GM12878 (cell line): ENCODE measurements at regions not wholly inside any gene's neighbourhood (a gene's known extent, or its start where the extent isn't known, plus 50 kb on each side); places are given as distances from the start of the nearest gene placed in this dataset.

Experiments used
- ATAC-seq: fragments of 200-7000 bp; cut with Tn5 transposase; 3 replicates; pipeline ENCODE4 v1.9.1; 2020; ENCODE audit warnings: mild to moderate bottlenecking, moderate library complexity
- BruUV-seq: library from RNA; stranded (reverse); fragments of 400-500 nt; replicated peaks from 2 replicates; lab custom pipeline; 2021; lab: Mats Ljungman, UMichigan
- CTCF ChIA-PET: fragments of 300-600 bp; sonication (Branson Sonifier 250); formaldehyde crosslinking; extraction: SDS; loops from one replicate; lab custom pipeline; 2021; ENCODE audit warnings: inconsistent platforms; lab: Yijun Ruan, JAX
- POLR2A ChIA-PET: fragments of 350-600 bp; formaldehyde crosslinking; extraction: SDS; loops from one replicate; lab custom pipeline; 2021; ENCODE audit warnings: inconsistent platforms; lab: Charles Lee
- RAD21 ChIA-PET: fragments of 300-600 bp; sonication (Branson Sonifier 250); formaldehyde crosslinking; loops from one replicate; lab custom pipeline; 2023; ENCODE audit warnings: antibody characterized with exemption; ENCODE audit not compliant: unreplicated experiment; lab: Charles Lee
- SMC1A ChIA-PET: fragments of 300-600 bp; sonication (Branson Sonifier 250); formaldehyde crosslinking; loops from one replicate; lab custom pipeline; 2023; ENCODE audit not compliant: unreplicated experiment, uncharacterized antibody; lab: Charles Lee
- DNase-seq: peaks from one replicate; pipeline ENCODE4 v3.0.0-alpha.2; 2011; ENCODE audit warnings: low read depth, low spot score
- FAIRE-seq: peaks from 3 replicates; lab custom pipeline; 2011; peaks lifted over from hg19 to GRCh38; lab: Jason Lieb, UNC
- H2AFZ ChIP-seq: 2 replicates; pipeline ENCODE4 v1.6.0; 2011; ENCODE audit warnings: low read depth, low read length, control low read depth; ENCODE audit not compliant: control insufficient read depth
- H3K27ac ChIP-seq: 2 replicates; pipeline ENCODE4 v1.5.1; 2011; ENCODE audit warnings: control low read depth; ENCODE audit not compliant: control insufficient read depth, insufficient read depth
- H3K27me3 ChIP-seq, 2 experiments: replicated peaks in 1 of 2; 2 replicates each; pipeline versions ENCODE4 v1.6.0 to v1.6.1; 2011; ENCODE audit warnings: low read length in 1 of 2; ENCODE audit not compliant: control insufficient read depth in 2 of 2, insufficient read depth in 2 of 2
- H3K36me3 ChIP-seq, 2 experiments: 2 replicates each; pipeline ENCODE4 v1.5.1; 2011; ENCODE audit warnings: low read length in 1 of 2; ENCODE audit not compliant: control insufficient read depth in 2 of 2, insufficient read depth in 2 of 2
- H3K4me1 ChIP-seq: 2 replicates; pipeline ENCODE4 v1.6.1; 2011; ENCODE audit warnings: mild to moderate bottlenecking, low read length, moderate library complexity, mixed read lengths; ENCODE audit not compliant: control insufficient read depth, insufficient read depth
- H3K4me2 ChIP-seq: 2 replicates; pipeline ENCODE4 v1.6.0; 2011; ENCODE audit warnings: control low read depth; ENCODE audit not compliant: control insufficient read depth, insufficient read depth
- H3K4me3 ChIP-seq: fragments of 200-600 bp; sonication (generic); 2 replicates; pipeline ENCODE4 v1.5.1; 2016
- H3K79me2 ChIP-seq: 2 replicates; pipeline ENCODE4 v1.6.0; 2011; ENCODE audit warnings: low read length; ENCODE audit not compliant: control insufficient read depth, insufficient read depth
- H3K9ac ChIP-seq: 2 replicates; pipeline ENCODE4 v1.8.0; 2011; ENCODE audit warnings: low read length, control low read depth, mixed read lengths; ENCODE audit not compliant: control insufficient read depth, insufficient read depth
- H3K9me3 ChIP-seq: replicated peaks from 3 replicates; pipeline ENCODE4 v1.5.1; 2011; ENCODE audit warnings: mild to moderate bottlenecking, low read length; ENCODE audit not compliant: control insufficient read depth, insufficient read depth
- H4K20me1 ChIP-seq: 2 replicates; pipeline ENCODE4 v1.6.0; 2011; ENCODE audit not compliant: control insufficient read depth, insufficient read depth
- BRCA1 ChIP-seq: IDR thresholded peaks from 2 replicates; pipeline ENCODE4 v1.6.1; 2011; ENCODE audit warnings: low read depth, low read length, improper control_type of control experiment
- CEBPB ChIP-seq, 2 experiments: fragments of 150-350 bp in 1 of 2; IDR thresholded peaks; 2 replicates each; pipeline ENCODE4 v1.6.1; 2012 to 2014; ENCODE audit warnings: low read depth in 2 of 2, low read length in 2 of 2, borderline replicate concordance in 1 of 2, inconsistent platforms in 1 of 2
- EGR1 ChIP-seq, 2 experiments: IDR thresholded peaks; 1 replicate in 1 of 2; 2 replicates in 1 of 2; pipeline ENCODE4 v1.6.1; 2011 to 2012; ENCODE audit warnings: low read depth in 2 of 2, low read length in 2 of 2, borderline replicate concordance in 1 of 2, mild to moderate bottlenecking in 1 of 2, moderate library complexity in 1 of 2
- EP300 ChIP-seq, 2 experiments: fragments of 150-350 bp in 1 of 2; IDR thresholded peaks; 2 replicates each; pipeline ENCODE4 v1.6.1; 2011 to 2012; ENCODE audit warnings: low read depth in 2 of 2, low read length in 2 of 2, borderline replicate concordance in 1 of 2, improper control_type of control experiment in 1 of 2, inconsistent platforms in 1 of 2; ENCODE audit not compliant: control insufficient read depth in 1 of 2
- HCFC1 ChIP-seq: fragments of 150-350 bp; IDR thresholded peaks from 2 replicates; pipeline ENCODE4 v1.6.1; 2014; ENCODE audit warnings: low read length
- KAT2A ChIP-seq: conservative IDR thresholded peaks from 2 replicates; pipeline ENCODE4 v1.6.1; 2011; ENCODE audit warnings: low read depth, low read length; ENCODE audit not compliant: control insufficient read depth
- NR2F1 ChIP-seq: fragments of 450-650 bp; conservative IDR thresholded peaks from 2 replicates; pipeline ENCODE4 v1.6.1; 2017; ENCODE audit warnings: mild to moderate bottlenecking
- PAX8 ChIP-seq: fragments of 450-650 bp; IDR thresholded peaks from 2 replicates; pipeline ENCODE4 v1.6.1; 2017; ENCODE audit warnings: mild to moderate bottlenecking, moderate library complexity
- PKNOX1 ChIP-seq: fragments of 450-650 bp; IDR thresholded peaks from 2 replicates; pipeline ENCODE4 v1.6.1; 2016; ENCODE audit warnings: mild to moderate bottlenecking
- REST ChIP-seq: IDR thresholded peaks from 2 replicates; pipeline ENCODE4 v1.6.1; 2012; ENCODE audit warnings: mild to moderate bottlenecking, low read depth, low read length
- SMAD5 ChIP-seq: IDR thresholded peaks from 2 replicates; pipeline ENCODE4 v1.6.1; 2016; ENCODE audit warnings: antibody characterized with exemption, low read depth
- SREBF1 ChIP-seq: IDR thresholded peaks from 2 replicates; pipeline ENCODE4 v1.6.1; 2012; ENCODE audit warnings: mild to moderate bottlenecking, low read length
- SUZ12 ChIP-seq: fragments of 200-600 bp; sonication (generic); IDR thresholded peaks from one replicate; pipeline ENCODE4 v1.6.1; 2018; ENCODE audit warnings: antibody characterized with exemption, mild to moderate bottlenecking; ENCODE audit not compliant: unreplicated experiment
- TARDBP ChIP-seq: IDR thresholded peaks from 2 replicates; pipeline ENCODE4 v1.6.1; 2016; ENCODE audit warnings: borderline replicate concordance
- TBL1XR1 ChIP-seq: IDR thresholded peaks from 2 replicates; pipeline ENCODE4 v1.6.1; 2012; ENCODE audit warnings: low read depth, low read length, improper control_type of control experiment
- TCF12 ChIP-seq: IDR thresholded peaks from 2 replicates; pipeline ENCODE4 v1.6.1; 2011; ENCODE audit warnings: low read depth, mild to moderate bottlenecking, low read length
- WGBS: methylation state at CpG from one replicate; pipeline ENCODE4 v1.1.6; 2016; ENCODE audit warnings: low lambda C conversion rate; ENCODE audit not compliant: insufficient replicate concordance, insufficient coverage; ENCODE audit errors: missing lambda C conversion rate; 5-methylcytosine and 5-hydroxymethylcytosine counted together
- in situ Hi-C: fragments of 300-500 bp; cut with MboI; formaldehyde crosslinking; loops from 9 replicates; pipeline ENCODE4 v1.14.3; 2018; ENCODE audit warnings: mixed read lengths
- intact Hi-C: fragments of 100-400 bp; cut with micrococcal nuclease; formaldehyde crosslinking; loops from one replicate; pipeline ENCODE4 v1.14.2; 2022; ENCODE audit not compliant: unreplicated experiment

- CTCF ChIA-PET = interaction anchor here (0.6 to 2.6 kb wide), 4 partner anchors 97 to 274 kb away, joined by 3 to 15 read pairs (median 3); no protein-coding TSS in a partner anchor
- POLR2A ChIA-PET = no interaction called here
- RAD21 ChIA-PET = interaction anchor here (3.4 kb wide), 1 partner anchor 274 kb away, joined by 14 read pairs; no protein-coding TSS in a partner anchor
Measured at GRCh38 chr22:45094081-45094720, 69.5 kb upstream of the NUP50 start.

More at GRCh38 chr22:45094081-45094720, 69.5 kb upstream of the NUP50 start:
- Histone ChIP-seq H3K4me2 (no peak overlapping the region), H3K79me2 (no peaks in the 10 kb centered on the region), H2AFZ (no peak overlapping the region), H3K36me3 (no peaks in the 10 kb centered on the region), H3K4me1 (no peaks in the 10 kb centered on the region), H3K4me3 (no peak overlapping the region), H3K9me3 (no peaks in the 10 kb centered on the region; the same call in 2 of the 3 replicates), H3K27ac (no peak overlapping the region), H4K20me1 (no peaks in the 10 kb centered on the region), H3K27me3 (no peaks in the 10 kb centered on the region; a peak in 2 of 4 replicates), H3K9ac (no peak overlapping the region)
- intact Hi-C loops (no loop called here), in situ Hi-C loops (no loop called here)
- TF ChIP-seq HCFC1 (no peak), PAX8 (no peak), REST (no peak), SMAD5 (no peak), EGR1 (IDR thresholded peaks at IDR 0.05; ENCODE audit: borderline replicate concordance in 1 of 2, low read depth in 2 of 2, low read length in 2 of 2) (no peak), CEBPB (IDR thresholded peaks at IDR 0.05; ENCODE audit: borderline replicate concordance in 1 of 2, low read depth in 2 of 2, low read length in 2 of 2) (no peak), TARDBP (no peak), BRCA1 (no peak), PKNOX1 (no peak), TBL1XR1 (no peak), TCF12 (no peak), KAT2A (no peak), SREBF1 (no peak), SUZ12 (no peak), NR2F1 (no peak), EP300 (IDR thresholded peaks at IDR 0.05; ENCODE audit: borderline replicate concordance in 1 of 2, control insufficient read depth in 1 of 2, low read depth in 2 of 2, low read length in 2 of 2) (no peak)
- no peak for FAIRE-seq
- ATAC-seq = no peak
- WGBS = 39% methylated on average over 10 of the region's 18 CpGs
- no TSS peak for BruUV-seq
- no peak for DNase-seq
- SMC1A ChIA-PET = no interaction called here
